22Rv1 (cell line): ENCODE measurements at regions not wholly inside any gene's neighbourhood (a gene's known extent, or its start where the extent isn't known, plus 50 kb on each side); places are given as distances from the start of the nearest gene placed in this dataset.

Source experiments
- CTCF ChIP-seq: fragments of 450-650 bp; IDR thresholded peaks from 2 replicates; pipeline ENCODE4 v1.5.1; 2017; ENCODE audit warnings: mild to moderate bottlenecking
- ZFX ChIP-seq: fragments of 450-650 bp; IDR thresholded peaks from 2 replicates; pipeline ENCODE4 v1.6.1; 2017; ENCODE audit warnings: antibody characterized with exemption, borderline replicate concordance

- TF ChIP-seq CTCF = no peak
- no peak for TF ChIP-seq ZFX
These were observed 55.4 kb upstream of the NCOA1 start for GRCh38 chr2:24435391-24436316.
